Uterus (tissue), 2 donors: ENCODE measurements at regions not wholly inside any gene's neighbourhood (a gene's known extent, or its start where the extent isn't known, plus 50 kb on each side); places are given as distances from the start of the nearest gene placed in this dataset.

Experiments used
- POLR2A ChIP-seq, 2 donors: fragments of 450-650 bp; IDR thresholded peaks; one replicate each; pipeline ENCODE4 v1.6.1; 2016; ENCODE audit warnings: antibody characterized with exemption in 2 of 2, mild to moderate bottlenecking in 1 of 2, moderate library complexity in 1 of 2
- TF ChIP-seq, protein P1 (sequence below), 4 experiments: fragments of 200-600 bp in 2 of 4; fragments of 450-650 bp in 2 of 4; sonication (generic) in 2 of 4; IDR thresholded peaks; one replicate each; pipeline ENCODE4 v1.5.1; 2016 to 2019; ENCODE audit warnings: antibody characterized with exemption in 4 of 4, mild to moderate bottlenecking in 2 of 4, moderate library complexity in 1 of 4

DNA sequence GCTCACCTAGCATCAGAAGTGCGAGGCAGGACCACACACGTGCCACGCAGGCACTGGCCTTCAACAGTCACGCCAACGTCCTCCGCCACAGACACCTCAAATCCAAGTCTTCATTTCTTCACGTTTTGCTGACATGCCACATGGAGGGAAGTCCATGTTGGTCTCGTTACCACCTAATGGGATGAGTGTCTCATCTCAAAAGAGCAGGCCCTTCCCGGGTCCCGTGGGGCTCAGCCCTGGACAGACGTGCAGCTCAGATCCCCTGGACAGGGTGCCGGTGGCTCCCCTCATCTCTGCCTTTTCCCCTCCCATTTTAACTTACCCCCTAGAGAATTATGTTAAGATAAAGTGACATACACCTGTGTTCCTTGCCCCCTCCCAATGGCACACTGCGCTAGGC is 76.8 kb downstream of the MRPL36 start:
- TF ChIP-seq, protein P1, sequence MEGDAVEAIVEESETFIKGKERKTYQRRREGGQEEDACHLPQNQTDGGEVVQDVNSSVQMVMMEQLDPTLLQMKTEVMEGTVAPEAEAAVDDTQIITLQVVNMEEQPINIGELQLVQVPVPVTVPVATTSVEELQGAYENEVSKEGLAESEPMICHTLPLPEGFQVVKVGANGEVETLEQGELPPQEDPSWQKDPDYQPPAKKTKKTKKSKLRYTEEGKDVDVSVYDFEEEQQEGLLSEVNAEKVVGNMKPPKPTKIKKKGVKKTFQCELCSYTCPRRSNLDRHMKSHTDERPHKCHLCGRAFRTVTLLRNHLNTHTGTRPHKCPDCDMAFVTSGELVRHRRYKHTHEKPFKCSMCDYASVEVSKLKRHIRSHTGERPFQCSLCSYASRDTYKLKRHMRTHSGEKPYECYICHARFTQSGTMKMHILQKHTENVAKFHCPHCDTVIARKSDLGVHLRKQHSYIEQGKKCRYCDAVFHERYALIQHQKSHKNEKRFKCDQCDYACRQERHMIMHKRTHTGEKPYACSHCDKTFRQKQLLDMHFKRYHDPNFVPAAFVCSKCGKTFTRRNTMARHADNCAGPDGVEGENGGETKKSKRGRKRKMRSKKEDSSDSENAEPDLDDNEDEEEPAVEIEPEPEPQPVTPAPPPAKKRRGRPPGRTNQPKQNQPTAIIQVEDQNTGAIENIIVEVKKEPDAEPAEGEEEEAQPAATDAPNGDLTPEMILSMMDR (IDR thresholded peaks at IDR 0.05) = no peak
- no peak for TF ChIP-seq POLR2A (IDR thresholded peaks at IDR 0.05)
